NCI-H146 (cell line): ENCODE measurements at regions not wholly inside any gene's neighbourhood (a gene's known extent, or its start where the extent isn't known, plus 50 kb on each side); places are given as distances from the start of the nearest gene placed in this dataset.
A peak's percentile ranks its signal among the peaks of the same experiment; 100 is the strongest.
"Not testable (repeated sequence)": the region's sequence is repeated elsewhere in the genome, so short reads cannot be mapped to it uniquely, and the experiment has no call there.

Experiments used
- DNase-seq: peaks from one replicate; lab custom pipeline; 2025; lab: John Stamatoyannopoulos, UW

DNA sequence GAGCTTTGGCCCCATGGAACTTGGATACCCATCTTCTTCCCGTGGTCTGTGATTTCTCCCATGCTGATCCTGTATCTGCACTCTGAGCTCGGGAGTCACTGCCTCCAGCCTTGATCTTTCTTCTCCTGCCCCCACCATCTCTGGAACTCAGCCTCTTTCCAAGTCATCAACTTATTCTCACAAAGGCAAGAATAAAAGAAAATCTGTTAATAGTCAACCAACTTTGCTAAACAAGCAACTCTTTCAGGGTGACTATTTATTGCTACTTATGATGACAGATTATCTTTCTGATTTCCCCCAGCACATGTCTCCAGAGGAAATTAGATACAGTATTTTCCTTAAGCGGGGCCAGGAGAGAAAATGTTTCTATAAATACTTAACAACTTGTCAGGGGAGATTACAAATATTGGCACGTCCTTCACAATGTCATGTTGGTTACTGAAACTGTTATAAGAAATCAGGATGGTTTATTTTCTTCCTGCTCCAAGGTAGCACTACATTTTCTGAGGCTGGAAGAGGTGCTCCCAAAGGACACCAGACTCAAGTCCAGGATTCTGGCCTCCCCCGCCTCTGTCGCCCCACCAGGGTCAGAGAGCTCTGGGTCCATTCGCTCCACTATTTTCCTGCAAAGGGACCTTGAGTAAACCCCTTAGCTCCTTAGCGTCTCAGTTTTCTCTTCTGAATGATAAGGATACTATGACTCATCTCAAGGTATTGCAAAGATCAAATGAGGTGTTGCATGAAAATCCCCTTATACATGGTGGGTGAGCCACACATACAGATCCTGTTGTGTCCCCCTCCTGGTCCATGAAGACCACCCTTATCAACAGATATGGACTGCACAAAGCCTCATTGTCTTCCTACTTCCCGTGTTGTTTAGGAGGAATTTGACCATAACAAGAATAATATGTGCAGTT, 205.2 kb upstream of the WSCD1 start:
- DNase-seq = no peak

DNA sequence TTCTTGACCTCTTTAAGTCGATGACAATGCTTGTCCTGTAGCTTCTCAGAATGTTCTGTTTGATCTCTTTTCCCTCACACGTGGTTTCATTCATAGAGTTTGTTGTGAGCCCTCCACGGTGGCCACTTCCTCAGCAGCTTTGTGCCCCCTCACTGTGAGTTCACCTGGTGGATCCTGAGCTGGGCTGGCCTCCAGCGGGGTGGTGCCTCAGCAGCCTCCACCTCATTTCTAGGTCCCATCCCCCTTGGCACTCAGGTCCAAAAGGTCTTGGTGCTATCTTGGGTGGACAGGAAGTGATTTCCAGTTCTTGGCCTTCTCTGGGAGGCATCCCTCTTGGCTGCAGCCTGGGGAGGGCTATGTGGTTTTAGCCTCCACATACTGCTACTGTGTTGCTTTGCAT, 203.2 kb upstream of the WSCD1 start:
- no peak for DNase-seq

DNA sequence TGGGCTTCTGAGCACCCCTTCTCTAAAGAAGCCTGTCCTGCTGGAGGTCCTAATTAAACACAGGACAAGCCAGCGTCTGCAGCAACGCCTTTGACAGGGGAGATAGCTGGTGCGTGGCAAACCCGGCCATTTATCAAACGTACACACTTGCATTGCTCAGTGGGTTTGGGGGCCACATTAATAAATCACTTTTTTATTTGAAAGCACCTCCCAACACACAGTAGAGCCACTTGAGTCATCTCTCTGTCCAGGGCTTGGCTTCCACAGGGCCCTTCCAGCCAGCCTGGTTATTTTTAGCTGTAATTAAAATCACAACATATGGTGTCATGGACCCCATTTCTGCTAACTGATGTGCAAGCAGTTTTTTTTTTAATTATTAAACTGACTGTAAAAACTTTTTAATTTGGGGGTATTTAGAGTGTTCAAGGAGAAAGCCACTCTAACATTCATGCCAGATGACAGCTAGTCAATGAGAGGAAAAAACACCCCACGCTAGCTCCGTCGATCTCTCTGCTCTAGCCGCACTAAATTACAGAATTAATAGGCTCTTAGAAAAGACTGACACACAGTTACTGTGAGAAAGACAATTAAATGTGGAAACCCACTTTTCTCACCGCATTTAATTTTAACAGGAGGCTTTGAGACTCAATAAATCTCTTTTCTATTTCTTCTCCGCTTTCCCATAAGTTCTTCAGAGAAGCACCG, 201.0 kb upstream of the WSCD1 start:
- no peak for DNase-seq

DNA sequence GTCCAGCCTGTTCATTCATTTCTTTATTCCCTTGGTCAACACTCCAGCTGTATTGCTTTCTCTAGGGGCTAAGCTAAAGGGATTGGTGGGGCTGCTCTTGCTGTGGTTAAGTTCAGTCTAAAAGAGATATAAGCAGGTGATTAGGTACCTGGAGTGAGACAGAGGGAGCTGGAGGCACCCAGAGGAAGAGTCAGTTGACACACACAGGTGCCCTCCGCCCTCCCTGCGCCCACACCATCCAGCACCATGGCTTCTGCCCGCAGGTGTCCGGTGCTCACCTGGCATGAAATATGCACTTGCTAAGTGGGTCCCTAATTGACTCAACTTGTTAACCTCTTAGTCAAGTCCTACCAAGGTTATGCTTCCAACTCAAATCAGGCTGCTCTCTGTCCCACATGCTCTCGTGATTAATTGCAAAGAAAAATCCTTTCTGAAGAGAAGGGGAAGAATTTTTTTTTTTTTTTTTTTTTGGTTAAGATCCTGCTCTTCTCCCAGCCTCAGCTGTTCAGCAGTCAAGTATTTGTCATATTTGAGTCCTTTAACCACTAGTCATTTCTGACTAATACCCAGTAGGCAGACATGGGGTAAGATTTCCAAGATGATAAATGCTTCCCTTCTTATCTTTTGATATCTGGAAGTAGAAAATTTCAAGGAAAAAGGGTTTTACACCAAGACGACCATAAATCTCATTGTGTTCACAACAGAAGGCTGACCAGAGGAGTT, 199.8 kb upstream of the WSCD1 start:
- DNase-seq = no peak

DNA sequence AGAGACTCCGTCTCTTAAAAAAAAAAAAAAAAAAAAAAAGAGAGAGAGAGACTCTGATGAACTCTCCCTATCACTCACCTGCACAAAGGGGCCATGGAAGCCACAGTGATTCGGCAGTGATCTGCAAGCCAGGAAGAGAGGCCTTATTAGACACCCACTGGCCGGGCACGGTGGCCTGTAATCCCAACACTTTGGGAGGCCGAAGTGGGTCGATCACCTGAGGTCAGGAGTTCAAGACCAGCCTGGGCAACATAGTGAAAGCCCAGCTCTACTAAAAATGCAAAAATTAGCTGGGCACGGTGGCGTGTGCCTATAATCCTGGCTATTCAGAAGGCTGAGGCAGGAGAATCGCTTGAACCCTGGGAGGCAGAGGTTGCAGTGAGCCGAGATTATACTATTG, 198.5 kb upstream of the WSCD1 start:
- DNase-seq = no peak

DNA sequence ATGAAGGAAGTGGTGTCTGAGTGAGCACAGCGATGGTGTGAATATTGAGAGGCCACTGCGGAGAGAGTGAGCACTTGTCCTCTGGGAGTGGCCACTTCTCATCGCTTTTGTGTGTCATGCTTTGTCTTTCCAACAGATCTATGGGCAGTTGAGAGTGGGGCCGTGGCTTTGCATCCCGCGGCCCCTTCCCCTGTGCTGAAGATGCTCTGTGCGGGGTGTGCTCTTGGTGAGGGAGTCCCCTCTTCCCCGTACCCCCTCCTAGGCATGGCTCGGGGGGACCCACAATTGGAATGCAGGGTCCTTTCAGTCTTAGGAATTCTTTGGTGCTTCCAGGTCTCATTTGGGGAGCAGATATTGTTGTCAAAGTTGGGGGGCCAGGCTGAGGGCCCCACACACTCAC, 197.3 kb upstream of the WSCD1 start:
- DNase-seq = no peak

DNA sequence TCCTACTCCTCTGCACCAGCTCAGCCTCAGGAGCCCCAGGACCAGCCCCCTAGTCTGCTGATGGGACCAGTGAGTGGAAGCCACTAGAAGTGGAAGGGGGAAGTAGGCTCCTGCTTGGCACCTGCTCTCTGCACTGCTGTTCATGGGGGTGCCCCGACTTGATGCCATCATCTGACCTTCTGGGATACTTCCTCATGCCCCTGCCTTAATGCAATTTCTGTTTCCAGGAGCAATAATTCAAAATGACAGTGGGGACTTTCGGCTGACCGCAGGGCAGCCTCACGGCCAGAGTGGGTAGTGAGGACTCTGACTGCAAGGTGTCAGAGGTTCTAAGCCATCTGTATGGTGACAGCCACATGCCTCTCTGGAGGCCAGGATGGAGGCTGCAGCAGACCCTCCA, 196.4 kb upstream of the WSCD1 start:
- no peak for DNase-seq

DNA sequence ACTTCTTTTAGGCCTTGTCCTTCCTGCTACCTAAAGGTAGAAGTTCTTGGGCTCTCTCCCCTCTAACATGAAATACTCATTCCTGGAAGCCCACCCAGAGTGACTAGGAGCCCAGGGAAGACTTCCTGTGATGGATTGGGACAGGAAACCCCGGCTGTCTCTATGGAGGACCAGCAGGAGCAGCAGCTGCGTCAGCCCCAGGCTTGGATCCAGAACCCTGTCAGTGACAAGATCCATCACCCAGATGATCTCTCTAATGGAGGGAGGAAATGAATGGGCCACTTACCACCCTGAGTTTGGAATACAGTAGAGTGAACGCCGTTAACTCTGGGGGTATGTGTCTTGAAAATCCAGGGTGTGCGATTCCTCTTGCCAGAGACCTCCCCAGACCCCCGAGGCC, 195.7 kb upstream of the WSCD1 start:
- no peak for DNase-seq

DNA sequence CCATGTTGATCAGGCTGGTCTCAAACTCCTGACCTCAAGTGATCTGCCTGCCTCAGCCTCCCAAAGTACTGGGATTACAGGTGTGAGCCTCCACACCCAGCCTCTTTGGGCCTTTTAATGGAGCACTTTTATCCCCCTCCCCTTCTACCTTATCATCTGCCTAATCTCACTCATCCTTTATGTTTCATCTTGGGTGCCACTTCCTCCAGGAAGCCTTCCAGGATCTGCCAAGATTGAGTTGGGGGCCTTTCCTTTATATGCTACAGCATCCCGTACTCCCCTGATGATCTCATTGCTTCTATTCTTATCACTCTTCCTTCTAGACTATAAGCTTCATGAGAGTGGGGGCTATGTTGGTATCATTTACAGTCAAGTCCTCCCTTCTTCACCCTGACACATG, 192.8 kb upstream of the WSCD1 start:
- DNase-seq = no peak

DNA sequence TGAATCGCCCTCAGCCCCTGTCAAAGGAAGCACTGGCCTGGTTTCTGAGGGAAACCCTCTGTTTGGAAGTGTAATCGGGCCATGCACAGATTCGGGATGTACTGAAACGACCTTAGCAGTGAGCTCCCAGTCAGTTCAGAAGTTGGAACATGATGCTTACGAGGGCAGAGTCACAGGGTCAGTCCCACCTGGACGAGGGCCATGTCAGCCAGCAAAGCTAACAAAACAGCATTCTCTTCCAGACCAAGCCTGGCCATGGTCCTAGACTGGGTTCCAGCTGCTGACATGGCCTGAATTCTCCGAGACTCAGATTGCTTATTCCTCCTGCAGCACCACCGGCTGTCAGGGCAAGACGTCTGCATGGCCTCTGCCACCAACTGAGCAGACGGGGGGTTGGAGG, 192.2 kb upstream of the WSCD1 start:
- no peak for DNase-seq

DNA sequence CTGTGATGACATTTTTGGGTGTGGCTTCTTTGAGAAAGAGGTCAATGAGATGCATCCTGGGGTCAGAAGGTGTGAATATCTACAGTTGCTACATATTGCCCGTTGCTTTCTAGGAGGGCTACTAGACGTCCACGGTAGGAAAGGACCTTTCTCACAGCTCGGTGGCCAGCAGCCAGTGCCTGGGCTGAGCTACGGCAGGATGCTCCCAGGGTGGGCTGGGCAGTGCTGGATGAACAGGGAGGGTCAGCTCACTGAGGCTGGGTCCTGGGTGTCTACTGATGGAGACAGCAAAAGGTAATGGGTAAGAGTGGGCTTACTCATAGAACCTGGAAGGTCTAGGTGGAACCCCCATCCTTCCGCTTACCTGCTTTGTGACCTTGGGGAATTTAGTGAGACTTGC, 188.3 kb upstream of the WSCD1 start:
- no peak for DNase-seq

DNA sequence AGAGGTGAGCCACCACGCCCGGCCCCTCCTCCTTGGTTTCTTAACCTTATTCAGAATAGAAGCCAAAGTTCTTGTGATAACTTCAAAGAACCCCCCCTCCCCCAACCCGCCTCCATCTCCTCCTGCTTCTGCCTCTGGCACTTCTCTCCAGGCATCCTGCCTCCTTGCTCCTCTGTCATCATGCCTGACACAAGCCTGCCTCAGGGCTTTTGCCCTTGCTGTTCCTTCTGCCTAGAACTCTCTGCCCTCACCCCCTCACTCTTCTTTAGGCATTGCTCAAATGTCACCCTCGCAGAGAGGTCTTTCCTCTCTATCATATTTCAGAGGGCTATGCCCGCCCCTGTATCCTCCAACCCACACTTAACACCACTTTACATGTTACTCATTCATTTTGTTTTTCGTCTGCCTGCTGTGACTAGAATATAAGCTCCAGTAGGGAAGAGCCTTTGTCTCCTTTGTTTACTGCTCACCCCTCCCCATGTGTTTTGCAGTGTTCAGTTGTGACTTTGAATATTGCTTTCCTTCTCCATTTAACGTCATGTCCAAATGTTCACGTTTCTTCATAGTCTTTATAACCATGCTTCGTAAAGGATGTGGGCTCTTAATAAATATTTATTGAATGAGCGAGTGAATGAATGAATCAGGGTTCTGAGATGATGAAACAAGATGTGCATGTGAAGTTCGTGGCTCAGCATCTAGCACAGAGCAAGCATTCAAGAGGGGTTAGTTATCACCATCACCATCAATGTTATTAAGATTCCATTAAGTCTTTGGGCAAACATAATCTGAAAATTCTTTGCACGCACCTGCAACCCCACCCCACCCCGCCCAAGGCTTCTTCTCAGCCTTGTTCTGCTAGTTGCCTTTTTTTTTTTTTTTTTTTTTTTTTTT, 186.2 kb upstream of the WSCD1 start:
- no peak for DNase-seq

DNA sequence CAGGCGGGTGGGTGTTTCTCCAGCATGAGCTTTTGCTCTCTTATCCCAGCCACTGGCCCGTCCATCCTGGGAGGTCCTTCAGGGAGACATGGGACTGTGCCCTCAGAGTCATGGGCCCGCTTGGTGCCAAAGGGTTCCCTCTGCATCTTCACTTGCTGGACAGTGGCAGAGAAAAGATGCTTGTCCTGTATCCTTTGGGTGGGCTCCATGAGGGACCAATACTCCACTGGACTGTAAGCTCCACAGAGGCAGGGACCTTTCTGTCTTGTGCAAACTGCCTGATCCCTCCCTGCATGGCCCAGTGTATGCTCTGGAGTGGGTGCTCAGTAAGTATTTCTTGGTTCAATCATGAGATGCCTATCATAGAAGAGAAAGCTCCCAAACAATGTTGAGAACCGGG, 184.8 kb upstream of the WSCD1 start:
- no peak for DNase-seq

DNA sequence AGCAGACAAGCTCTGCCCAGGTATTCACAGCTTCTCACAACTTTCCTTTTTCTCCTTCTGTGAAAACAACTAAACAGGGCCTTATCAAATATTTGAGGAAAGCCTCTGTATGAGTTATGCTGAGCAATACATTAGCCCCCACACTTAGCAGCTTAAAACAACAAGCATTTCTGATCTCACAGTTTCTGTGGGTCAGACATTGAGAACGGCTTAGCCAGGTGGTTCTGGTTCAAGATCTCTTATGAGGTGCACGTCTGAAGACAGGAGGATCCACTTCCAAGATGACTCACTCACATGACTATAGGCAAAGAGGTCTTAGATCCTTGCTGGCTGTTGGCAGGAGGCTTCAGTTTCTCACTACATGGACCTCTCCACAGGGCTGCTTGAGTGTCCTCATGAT, 181.4 kb upstream of the WSCD1 start:
- no peak for DNase-seq

DNA sequence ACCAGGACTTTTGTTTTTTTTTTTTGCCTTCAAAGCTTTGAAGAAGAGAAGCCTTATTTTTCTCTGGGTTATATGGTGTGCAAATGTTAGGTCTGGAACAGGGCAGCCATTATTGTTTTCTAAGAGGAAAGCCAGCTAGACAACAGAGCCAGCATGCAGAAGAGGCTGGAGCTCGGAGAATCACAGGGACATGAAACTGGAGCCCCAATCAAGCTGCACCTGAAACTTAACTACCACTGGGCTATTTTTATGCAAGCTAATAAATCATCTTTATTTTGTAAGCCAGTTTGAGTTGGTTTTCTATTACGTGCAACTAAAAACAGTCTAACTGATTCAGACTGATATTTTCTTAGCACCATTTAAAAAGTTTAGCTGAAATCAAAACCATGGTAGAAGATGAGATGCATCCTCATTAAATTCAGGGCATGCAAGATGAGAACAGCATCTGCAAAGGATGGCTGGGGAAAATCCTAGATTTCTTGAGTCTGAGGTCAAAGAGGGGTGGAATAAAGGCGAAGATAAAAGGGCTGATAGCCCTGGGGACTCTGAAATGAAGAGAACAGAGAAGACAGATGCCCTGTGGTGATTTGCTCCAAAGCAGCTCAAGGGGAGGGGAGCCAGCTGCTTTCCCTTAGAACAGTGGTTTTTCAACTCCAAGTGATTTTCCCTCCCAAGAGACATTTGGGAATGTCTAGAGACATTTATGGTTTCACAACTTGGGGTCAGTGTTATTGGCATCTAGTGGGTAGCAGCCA, 177.1 kb upstream of the WSCD1 start:
- no peak for DNase-seq

DNA sequence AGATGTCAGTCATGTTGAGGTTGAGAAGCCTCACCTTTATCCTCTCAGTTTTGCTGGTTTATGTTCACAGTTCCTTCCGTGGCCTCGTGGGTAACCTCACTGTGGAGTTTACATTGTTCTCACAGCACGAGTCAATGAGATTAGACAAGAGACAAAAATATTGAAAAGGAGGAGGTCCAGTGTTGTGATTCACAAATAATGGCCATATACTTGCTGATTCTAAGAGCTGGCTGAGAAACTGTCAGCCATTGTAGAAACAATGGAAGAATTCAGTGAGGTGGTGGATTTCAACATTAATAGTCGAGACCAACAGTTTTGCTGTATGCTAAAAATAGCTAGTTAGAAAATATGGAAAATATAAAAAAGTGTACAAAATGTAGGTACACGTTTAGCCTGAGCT, 176.4 kb upstream of the WSCD1 start:
- DNase-seq = no peak

DNA sequence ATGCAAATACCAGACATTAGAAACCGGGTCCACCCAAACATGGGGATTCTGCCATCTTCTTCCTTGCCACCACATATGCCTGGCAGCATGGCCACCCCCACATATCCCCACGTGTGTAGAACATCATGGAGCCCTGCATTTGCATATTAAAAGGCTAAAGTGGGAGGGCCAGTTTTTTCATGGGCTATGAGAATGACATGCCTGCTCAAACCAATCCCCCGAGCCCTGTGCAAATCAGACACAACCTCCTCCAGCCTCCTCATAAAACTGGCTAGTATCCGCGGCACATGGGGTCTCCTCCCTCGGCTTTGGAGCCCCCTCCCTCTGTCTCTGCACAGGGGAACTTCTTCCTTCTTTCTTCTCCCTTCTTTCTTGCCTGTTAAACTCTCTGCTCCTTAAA, 174.9 kb upstream of the WSCD1 start:
- no peak for DNase-seq

DNA sequence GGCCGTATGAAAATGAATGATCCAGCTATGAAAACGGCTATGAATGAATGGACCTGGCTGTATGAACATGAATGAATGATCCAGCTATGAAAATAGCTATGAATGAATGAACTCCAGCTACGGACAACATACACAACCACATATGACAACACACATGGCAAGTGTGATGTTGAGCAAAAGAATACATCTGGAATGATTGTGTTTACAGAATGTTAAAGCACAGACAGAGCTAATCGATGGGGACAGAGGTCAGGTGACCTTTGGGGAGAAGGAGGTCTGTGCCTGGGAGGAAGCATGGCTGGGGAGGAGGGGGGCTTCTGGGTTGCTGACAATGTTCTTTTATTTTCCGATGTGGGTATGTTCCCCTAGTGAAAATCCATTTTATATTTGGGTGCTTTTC, 174.0 kb upstream of the WSCD1 start:
- DNase-seq = no peak

DNA sequence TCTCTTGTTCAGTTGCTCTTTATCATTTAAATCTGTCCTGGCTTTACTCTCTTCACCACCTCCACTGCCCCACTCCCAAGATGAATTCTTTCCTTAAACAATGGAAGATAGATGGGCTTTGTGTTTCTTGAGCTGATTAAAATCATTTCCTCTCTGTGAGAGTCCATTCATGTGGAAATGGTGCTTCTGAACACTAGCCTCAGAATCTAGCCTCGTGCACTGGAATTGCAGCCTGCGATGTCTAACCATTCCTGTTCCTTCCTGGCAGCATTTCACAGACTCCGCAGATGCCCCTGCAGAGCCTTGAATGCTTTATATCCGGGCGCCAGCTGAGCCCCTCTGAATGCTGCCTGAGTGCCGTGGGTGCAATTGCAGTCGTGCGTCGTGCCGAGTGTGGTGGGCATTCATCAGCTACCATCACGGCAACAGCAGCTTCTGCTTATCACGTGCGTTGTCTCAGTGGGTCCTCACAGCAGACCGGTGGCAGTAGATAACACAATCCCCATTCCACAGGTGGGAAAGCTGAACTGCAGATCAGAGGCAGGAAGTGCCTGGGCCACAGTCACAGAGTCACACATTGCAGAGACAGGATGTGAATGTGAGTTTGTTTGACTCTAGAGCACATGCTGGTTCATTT, 172.8 kb upstream of the WSCD1 start:
- DNase-seq = peak; percentile 38

DNA sequence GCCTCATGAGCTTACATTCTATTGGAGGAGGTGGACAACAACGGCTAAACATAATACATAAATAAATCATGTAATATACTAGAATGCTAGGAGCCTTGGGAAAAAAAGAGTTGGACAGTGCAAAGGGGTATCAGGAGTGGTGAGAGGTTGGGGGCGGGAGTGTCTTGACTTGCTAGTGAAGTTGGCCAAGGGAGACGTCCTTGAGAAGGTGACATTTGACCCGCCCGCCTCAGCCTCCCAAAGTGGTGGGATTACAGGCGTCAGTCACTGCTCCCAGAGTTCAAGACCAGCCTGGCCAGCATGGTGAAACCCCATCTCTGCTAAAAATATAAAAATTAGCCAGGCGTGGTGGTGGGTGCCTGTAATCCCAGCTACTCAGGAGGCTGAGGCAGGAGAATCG, 172.2 kb upstream of the WSCD1 start:
- DNase-seq = not testable (repeated sequence)

DNA sequence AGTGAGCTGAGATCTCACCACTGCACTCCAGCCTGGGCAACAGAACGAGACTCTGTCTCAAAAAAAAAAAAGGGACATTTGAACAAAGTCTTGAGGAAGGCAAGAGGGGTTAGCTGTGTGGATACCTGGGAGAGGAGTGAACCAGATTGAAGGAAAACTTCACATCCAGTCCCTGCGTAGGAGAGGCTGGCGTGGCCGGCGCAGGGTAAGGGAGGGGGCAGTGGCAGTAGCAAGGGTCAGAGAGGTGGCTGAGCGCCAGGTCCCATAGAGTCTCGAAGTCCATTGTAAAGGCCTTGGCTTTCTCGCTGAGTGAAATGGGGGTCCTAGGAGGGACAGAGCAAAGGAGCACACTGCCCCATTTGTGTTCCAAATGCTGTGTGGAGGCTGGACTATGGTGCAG, 171.8 kb upstream of the WSCD1 start:
- no peak for DNase-seq
